ENCODE measurements at regions not wholly inside any gene's neighbourhood (a gene's known extent, or its start where the extent isn't known, plus 50 kb on each side); places are given as distances from the start of the nearest gene placed in this dataset.

DNA sequence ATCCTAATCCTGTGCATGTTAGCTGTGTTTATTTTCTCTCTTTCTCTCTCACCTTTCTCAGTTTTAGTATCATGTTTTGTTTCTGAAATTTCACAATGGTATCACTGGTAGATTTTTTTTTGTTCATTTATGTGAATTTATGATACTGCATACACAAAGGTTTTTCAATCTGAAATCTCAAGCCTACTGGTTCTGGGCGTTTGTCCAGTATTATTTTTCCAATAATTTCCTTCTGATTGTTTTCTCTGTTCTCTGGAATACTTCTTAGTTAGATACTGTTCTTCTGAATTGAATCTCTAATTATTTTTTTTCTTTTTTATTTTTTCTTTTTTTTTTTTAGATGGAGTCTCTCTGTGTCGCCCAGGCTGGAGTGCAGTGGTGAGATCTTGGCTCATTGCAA lies 96.2 kb upstream of the TMEM72 start:
- DNase-seq, result no peak

GRCh38 chr10:44818041-44818649 lies 93.0 kb upstream of the TMEM72 start:
- peak; percentile 77 to 93 (median 78) for DNase-seq

GRCh38 chr10:44818701-44819127 lies 92.4 kb upstream of the TMEM72 start:
- peak in 1 of 3 donors; percentile 74 for DNase-seq

- no peak for DNase-seq
Measured at GRCh38 chr10:44820094-44820493, 91.0 kb upstream of the TMEM72 start.

GRCh38 chr10:44821290-44821689 lies 89.8 kb upstream of the TMEM72 start:
- no peak for DNase-seq

GRCh38 chr10:44822349-44822748 lies 88.8 kb upstream of the TMEM72 start:
- DNase-seq, result no peak

DNA sequence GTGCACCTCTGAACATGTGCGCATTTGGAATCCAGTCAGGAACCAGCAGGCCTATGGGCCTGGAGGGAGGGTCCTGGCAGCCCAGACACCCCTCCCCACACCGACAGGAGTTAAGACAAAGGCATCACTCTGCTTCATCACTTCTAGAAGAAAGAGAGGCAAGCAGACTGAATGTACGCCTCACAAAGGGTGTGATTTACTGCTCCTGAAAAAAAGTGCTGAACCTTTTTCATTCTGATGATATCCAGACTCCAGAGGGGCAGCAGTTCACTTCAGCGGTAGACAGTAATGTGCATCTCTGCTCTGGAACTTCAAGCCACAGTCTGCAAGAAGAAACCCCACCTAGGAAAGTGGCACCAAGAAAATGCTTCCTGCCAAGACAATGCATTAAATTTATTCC lies 88.2 kb upstream of the TMEM72 start:
- no peak for DNase-seq

DNA sequence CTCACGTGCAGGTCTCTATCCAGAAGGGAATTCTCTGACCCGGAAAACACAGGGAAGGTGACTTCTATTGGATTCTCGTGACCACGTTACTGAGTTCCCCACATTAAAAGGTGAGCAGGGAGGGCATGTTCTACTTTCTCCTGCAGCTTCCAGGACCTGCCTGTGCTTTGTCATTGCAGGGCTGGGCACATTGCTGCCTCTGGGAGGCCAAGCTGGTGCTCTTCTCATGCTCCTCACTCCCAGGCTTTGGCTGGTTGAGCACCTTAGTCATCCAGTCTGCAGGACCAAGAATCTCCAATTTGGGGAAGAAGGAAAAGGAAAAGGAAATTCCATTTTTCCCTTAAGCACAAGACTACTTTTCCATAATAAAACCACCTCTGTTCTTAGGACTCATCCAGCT lies 86.5 kb upstream of the TMEM72 start:
- DNase-seq, result no peak

GRCh38 chr10:44827431-44828006 lies 83.6 kb upstream of the TMEM72 start:
- peak in 1 of 3 donors; percentile 35 for DNase-seq

GRCh38 chr10:44828508-44829142 lies 82.5 kb upstream of the TMEM72 start:
- DNase-seq, result peak in 2 of 3 donors; percentile 74 to 93

DNA sequence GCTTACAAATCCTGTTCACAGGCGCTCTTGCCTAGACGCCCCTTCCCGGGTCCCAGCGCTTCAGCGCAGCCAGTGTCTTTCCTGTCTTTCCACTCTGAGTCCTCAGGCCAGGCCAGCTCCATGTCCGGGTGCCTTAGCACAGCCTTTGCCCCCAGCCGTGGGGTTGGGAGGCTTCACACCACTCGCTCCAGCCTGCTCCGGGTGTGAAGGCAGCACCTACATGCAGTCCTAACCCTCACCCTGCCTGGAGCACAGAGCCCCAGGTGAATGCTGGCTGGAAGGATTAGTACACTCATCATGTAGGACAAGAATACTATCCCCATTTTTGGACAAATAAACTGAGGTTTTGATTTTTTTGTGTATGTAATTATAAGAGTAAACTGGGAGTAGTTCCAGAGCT lies 81.7 kb upstream of the TMEM72 start:
- DNase-seq, result peak in 1 of 3 donors; percentile 23

- DNase-seq, result no peak
Measured at GRCh38 chr10:44830022-44830421, 81.1 kb upstream of the TMEM72 start.

DNA sequence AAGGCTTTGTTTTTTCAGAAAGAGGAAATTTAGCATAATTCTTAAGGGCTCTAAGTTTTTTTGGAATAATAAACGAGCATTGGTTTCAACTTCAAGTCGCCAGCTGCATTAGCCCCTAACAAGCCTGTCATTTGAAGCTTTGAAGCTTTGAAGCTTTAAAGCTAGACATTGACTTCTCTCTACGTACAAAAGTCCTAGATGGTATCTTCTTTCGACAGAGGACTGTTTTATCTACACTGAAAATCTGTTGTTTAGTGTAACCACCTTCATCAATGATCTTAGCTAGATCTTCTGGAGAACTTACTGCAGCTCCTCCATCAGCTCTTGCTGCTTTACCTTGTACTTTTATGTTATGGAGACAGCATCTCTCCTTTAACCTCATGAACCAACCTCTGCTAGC lies 79.6 kb upstream of the TMEM72 start:
- no peak for DNase-seq

DNA sequence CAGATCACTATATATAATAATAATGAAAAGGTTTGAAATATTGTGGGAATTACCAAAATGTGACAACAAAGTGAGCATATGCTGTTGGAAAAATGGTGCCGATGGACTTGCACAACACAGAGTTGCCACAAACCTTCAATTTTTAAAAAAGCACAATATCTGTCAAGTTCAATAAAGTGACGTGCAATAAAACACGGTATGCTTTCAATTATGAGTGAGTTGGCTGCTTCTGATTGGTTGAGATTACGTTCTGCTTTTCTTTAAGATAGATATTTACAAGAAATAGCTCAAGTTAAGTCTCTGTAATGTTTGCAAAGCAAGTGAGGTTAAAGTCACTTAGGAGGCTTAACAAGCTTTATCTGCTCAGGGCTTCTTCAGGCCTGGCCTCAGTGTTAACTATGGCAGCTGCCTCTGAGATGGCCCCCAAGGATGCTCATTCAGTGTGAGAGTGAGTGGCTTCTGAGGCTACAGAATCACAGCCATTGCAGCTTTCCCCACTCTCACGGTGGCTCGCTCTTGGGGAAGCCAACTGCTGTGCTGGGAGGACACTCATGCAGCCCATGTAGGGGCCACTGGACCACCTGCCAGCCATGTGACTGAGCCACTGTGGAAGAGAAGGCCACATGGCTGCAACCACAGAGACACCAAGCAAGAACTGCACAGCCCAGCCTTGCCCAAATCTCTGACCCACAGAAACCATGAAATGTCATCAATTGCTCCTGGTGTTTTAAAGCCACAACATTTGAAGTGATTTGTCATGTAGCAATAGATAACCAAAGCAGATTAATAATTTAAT lies 78.3 kb upstream of the TMEM72 start:
- DNase-seq, result no peak

DNA sequence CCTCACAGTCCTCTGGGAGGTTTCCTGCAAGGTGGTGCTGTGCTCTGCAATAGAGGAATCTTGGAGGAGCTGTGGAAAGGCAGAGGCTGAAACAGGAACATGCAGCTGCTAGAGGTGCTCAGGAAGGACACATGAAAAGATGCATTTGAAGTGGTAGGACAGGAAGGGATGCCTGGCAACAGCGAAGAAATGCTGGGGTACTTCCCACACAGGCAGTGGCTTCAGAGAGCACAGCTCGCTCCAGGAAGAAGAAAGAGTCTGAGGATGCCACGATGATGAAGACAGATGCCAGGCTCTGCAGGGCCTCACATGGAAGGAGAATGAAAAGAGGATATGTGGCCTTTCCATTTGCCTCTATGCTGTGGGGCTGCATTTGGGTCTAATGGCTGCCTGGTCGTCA lies 77.0 kb upstream of the TMEM72 start:
- DNase-seq, result no peak

- no peak for DNase-seq
Measured at GRCh38 chr10:44835300-44835699, 75.8 kb upstream of the TMEM72 start.

DNA sequence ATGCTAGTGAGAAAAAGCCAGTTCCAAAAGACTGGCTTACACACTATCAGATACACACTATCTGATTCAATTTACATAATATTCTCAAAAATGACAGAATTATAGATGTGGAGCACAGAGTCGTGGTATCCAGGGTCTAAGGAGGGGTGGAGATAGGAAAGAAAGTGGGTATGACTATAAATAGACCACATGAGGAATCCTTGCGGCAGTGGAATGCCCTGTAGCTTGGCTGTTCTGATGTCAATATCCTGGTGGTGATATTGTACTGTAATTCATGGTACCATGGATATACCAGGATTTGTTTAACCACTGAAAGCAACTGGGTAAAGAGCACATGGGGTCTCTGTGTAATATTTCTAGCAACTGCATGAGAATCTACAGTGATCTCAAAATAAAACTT lies 67.7 kb upstream of the TMEM72 start:
- DNase-seq, result no peak

- peak in 1 of 3 donors; percentile 30 for DNase-seq
Measured at GRCh38 chr10:44845361-44846175, 65.6 kb upstream of the TMEM72 start.

DNA sequence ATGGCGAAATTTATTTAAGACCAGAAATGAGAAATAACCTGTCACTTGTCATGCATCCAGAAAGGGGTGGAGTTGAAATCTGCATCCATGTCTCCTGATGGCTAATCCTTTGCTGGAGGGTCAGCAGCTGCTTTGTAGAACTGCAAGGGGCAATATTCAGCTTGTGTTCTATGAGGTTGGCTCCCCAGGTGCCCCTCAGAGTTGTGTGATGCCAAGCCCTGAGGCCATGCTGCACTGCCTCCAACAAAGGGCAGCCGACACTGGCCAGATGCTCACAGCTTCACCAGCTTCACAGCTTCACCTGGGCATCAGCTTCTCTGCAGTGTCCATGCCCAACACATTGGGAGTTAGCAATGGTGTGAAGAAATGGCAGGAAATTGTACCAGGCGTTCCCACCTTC lies 64.0 kb upstream of the TMEM72 start:
- no peak for DNase-seq

DNA sequence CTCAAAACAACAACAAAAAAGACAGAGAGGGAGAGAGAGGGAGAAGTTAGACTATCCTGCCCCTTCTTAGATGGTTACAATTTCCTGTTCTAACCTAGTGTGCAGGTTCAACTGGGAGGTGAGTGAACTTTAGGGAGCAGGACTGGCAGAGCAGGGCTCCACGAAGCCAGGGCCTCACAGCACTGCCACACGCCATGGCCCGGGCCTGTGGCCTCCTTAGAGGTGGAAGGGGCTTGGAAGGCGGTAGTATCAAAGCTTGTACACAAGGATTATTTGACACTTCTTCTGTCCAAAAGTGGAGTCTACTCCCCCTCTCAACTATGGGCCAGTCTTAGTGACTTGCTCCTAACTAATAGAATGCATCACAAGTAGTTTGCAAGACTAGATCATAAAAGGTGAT lies 62.9 kb upstream of the TMEM72 start:
- DNase-seq, result no peak

GRCh38 chr10:44849936-44850335 lies 61.2 kb upstream of the TMEM72 start:
- DNase-seq, result no peak

Data from muscle of back (tissue), 3 donors.